ENCODE measurements at regions not wholly inside any gene's neighbourhood (a gene's known extent, or its start where the extent isn't known, plus 50 kb on each side); places are given as distances from the start of the nearest gene placed in this dataset.

- FAIRE-seq (no peak), DNase-seq (ENCODE audit: insufficient read length, low spot score) (no peak)
Observed at GRCh38 chr7:41475801-41476459, 227.0 kb downstream of the INHBA start.

GRCh38 chr7:41472427-41473125, 230.3 kb downstream of the INHBA start:
- FAIRE-seq (no peak), DNase-seq (ENCODE audit: insufficient read length, low spot score) (no peak)

GRCh38 chr7:41470081-41470480, 232.8 kb downstream of the INHBA start:
- DNase-seq (ENCODE audit: insufficient read length, low spot score) (no peak), FAIRE-seq (no peak)

- FAIRE-seq (no peak), DNase-seq (ENCODE audit: insufficient read length, low spot score) (no peak)
Observed at GRCh38 chr7:41467596-41467995, 235.3 kb downstream of the INHBA start.

GRCh38 chr7:41466760-41467384, 236.0 kb downstream of the INHBA start:
- DNase-seq (ENCODE audit: insufficient read length, low spot score) (no peak), FAIRE-seq (no peak)

GRCh38 chr7:41465571-41465970, 237.3 kb downstream of the INHBA start:
- peak; percentile 21 for FAIRE-seq
- no peak for DNase-seq (ENCODE audit: insufficient read length, low spot score)

GRCh38 chr7:41463770-41464470, 239.0 kb downstream of the INHBA start:
- no peak for FAIRE-seq
- no peak for DNase-seq (ENCODE audit: insufficient read length, low spot score)

- DNase-seq (ENCODE audit: insufficient read length, low spot score) (no peak), FAIRE-seq (no peak)
Observed at GRCh38 chr7:41459623-41460261, 243.1 kb downstream of the INHBA start.

- FAIRE-seq (no peak), DNase-seq (ENCODE audit: insufficient read length, low spot score) (no peak)
Observed at GRCh38 chr7:41459183-41459582, 243.7 kb downstream of the INHBA start.

- DNase-seq (ENCODE audit: insufficient read length, low spot score) = no peak
- no peak for FAIRE-seq
Observed at GRCh38 chr7:41457832-41458437, 245.0 kb downstream of the INHBA start.

- FAIRE-seq = no peak
- no peak for DNase-seq (ENCODE audit: insufficient read length, low spot score)
Observed at GRCh38 chr7:41451826-41452225, 251.1 kb downstream of the INHBA start.

GRCh38 chr7:41449694-41450093, 253.2 kb downstream of the INHBA start:
- FAIRE-seq = no peak
- no peak for DNase-seq (ENCODE audit: insufficient read length, low spot score)

- no peak for FAIRE-seq
- no peak for DNase-seq (ENCODE audit: insufficient read length, low spot score)
Observed at GRCh38 chr7:41449286-41449685, 253.6 kb downstream of the INHBA start.

GRCh38 chr7:41448104-41448503, 254.8 kb downstream of the INHBA start:
- DNase-seq (ENCODE audit: insufficient read length, low spot score) = no peak
- FAIRE-seq = no peak

GRCh38 chr7:41447450-41448042, 255.3 kb downstream of the INHBA start:
- FAIRE-seq = no peak
- no peak for DNase-seq (ENCODE audit: insufficient read length, low spot score)

- DNase-seq (ENCODE audit: insufficient read length, low spot score) (no peak), FAIRE-seq (no peak)
Observed at GRCh38 chr7:41446606-41447449, 256.1 kb downstream of the INHBA start.

GRCh38 chr7:41445946-41446345, 256.9 kb downstream of the INHBA start:
- DNase-seq (ENCODE audit: insufficient read length, low spot score) (no peak), FAIRE-seq (no peak)

GRCh38 chr7:41445432-41445831, 257.5 kb downstream of the INHBA start:
- DNase-seq (ENCODE audit: insufficient read length, low spot score) (no peak), FAIRE-seq (no peak)

GRCh38 chr7:41439515-41439879, 263.4 kb downstream of the INHBA start:
- DNase-seq (ENCODE audit: insufficient read length, low spot score) (no peak), FAIRE-seq (no peak)
